Lung (tissue), 11 donors: ENCODE measurements at regions not wholly inside any gene's neighbourhood (a gene's known extent, or its start where the extent isn't known, plus 50 kb on each side); places are given as distances from the start of the nearest gene placed in this dataset.

Source experiments
- ATAC-seq: fragments of 200-7000 bp; cut with Tn5 transposase; one replicate; pipeline ENCODE4 v1.9.1; 2020; ENCODE audit warnings: moderate number of reproducible peaks; ENCODE audit not compliant: insufficient read depth, low FRiP score
- DNase-seq, 3 donors: peaks; one replicate each; pipeline ENCODE4 v3.0.0-alpha.2; 2013 to 2017
- H3K27ac ChIP-seq, 2 donors: one replicate each; pipeline ENCODE4 v1.5.1; 2013; ENCODE audit warnings: mild to moderate bottlenecking in 2 of 2, moderate library complexity in 2 of 2, control low read depth in 1 of 2, inconsistent platforms in 1 of 2, low read depth in 1 of 2, low read length in 1 of 2
- H3K27me3 ChIP-seq, 3 donors: one replicate each; pipeline ENCODE4 v1.5.1; 2013; ENCODE audit warnings: low read length in 2 of 3; ENCODE audit not compliant: control insufficient read depth in 3 of 3, insufficient read depth in 3 of 3
- H3K36me3 ChIP-seq, 4 donors: one replicate each; pipeline ENCODE4 v1.5.1; 2013; ENCODE audit warnings: low read length in 4 of 4, mild to moderate bottlenecking in 1 of 4, moderate library complexity in 1 of 4; ENCODE audit not compliant: control insufficient read depth in 4 of 4, insufficient read depth in 4 of 4
- H3K4me1 ChIP-seq, 5 donors: one replicate each; pipeline ENCODE4 v1.5.1; 2013; ENCODE audit warnings: low read length in 5 of 5, mild to moderate bottlenecking in 2 of 5, moderate library complexity in 1 of 5; ENCODE audit not compliant: control insufficient read depth in 5 of 5, insufficient read depth in 5 of 5
- H3K4me3 ChIP-seq: one replicate; pipeline ENCODE4 v1.5.1; 2013; ENCODE audit warnings: mild to moderate bottlenecking, control low read depth, moderate library complexity
- H3K9ac ChIP-seq, 2 donors: one replicate each; pipeline ENCODE4 v1.5.1; 2013; ENCODE audit warnings: low read length in 2 of 2, control low read depth in 1 of 2; ENCODE audit not compliant: insufficient read depth in 1 of 2
- H3K9me3 ChIP-seq, 4 donors: one replicate each; pipeline ENCODE4 v1.5.1; 2013; ENCODE audit warnings: low read length in 3 of 4, mild to moderate bottlenecking in 1 of 4, moderate library complexity in 1 of 4; ENCODE audit not compliant: control insufficient read depth in 4 of 4, insufficient read depth in 3 of 4
- WGBS, 2 donors: extraction: QIAGEN DNeasy Blood & Tissue Kit; methylation state at CpG; one replicate each; pipeline ENCODE4 v1.1.7; 2013; 5-methylcytosine and 5-hydroxymethylcytosine counted together
- TF ChIP-seq, protein P1 (sequence below): IDR thresholded peaks from 2 replicates; pipeline ENCODE4 v1.5.1; 2012; ENCODE audit warnings: mild to moderate bottlenecking; ENCODE audit errors: control extremely low read depth, extremely low read depth
- donor health status: control.
- donor health status: control.
- donor health status: Bipolar disorder and iron deficiency.
- donor health status: healthy.
- donor health status: DM: yes; HTN: yes; CAD: no.

DNA sequence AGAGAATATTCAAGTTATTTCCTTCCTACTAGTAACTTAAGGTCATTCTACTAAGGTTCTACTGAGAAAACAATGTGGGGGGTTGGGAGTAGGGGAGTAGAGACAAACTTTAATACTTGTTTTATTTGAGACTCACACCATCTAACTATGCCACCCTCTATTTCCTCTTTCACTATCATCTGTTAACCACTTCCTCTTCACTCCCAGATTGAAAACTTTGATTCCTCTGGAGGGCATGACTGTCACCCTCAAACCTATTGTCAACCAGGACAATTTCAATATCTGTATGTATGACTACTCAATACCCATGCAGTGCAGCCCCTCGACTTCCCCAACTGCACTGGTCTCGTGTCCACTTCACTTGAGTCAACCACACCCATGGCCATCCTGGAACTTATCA is 165.6 kb upstream of the POGK start:
- no peaks in the 10 kb centered on the region for H3K9me3 ChIP-seq
- no peak for DNase-seq
- TF ChIP-seq, protein P1, sequence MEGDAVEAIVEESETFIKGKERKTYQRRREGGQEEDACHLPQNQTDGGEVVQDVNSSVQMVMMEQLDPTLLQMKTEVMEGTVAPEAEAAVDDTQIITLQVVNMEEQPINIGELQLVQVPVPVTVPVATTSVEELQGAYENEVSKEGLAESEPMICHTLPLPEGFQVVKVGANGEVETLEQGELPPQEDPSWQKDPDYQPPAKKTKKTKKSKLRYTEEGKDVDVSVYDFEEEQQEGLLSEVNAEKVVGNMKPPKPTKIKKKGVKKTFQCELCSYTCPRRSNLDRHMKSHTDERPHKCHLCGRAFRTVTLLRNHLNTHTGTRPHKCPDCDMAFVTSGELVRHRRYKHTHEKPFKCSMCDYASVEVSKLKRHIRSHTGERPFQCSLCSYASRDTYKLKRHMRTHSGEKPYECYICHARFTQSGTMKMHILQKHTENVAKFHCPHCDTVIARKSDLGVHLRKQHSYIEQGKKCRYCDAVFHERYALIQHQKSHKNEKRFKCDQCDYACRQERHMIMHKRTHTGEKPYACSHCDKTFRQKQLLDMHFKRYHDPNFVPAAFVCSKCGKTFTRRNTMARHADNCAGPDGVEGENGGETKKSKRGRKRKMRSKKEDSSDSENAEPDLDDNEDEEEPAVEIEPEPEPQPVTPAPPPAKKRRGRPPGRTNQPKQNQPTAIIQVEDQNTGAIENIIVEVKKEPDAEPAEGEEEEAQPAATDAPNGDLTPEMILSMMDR = no peak
- no peaks in the 10 kb centered on the region for H3K36me3 ChIP-seq
- WGBS, 2 donors = 79 to 80% methylated on average over 2 of the region's 2 CpGs
- no peak overlapping the region for H3K27ac ChIP-seq
- no peak overlapping the region for H3K9ac ChIP-seq
- no peak overlapping the region for H3K4me3 ChIP-seq
- no peaks in the 10 kb centered on the region for H3K27me3 ChIP-seq
- no peaks in the 10 kb centered on the region for H3K4me1 ChIP-seq
- ATAC-seq = no peak

DNA sequence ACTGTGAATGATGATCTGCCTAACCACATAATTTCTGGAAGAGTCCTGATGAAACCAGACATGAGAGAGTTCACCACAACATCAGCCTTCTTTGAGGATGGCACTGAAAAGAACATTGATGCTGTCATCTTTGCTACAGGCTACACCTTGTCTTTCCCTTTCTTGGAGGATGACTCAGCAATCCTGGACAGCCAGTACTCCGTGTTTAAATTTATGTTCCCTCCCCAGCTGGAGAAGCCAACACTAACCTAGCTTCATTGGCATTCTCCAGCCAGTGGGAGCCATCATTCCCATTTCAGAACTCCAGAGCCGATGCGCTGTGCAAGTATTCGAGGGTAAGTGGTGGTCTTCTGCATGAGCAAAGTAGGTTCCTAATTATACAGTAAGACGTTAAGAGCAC is 164.1 kb upstream of the POGK start:
- Histone ChIP-seq H3K4me1 (no peaks in the 10 kb centered on the region), H3K27me3 (no peaks in the 10 kb centered on the region), H3K36me3 (no peaks in the 10 kb centered on the region), H3K9ac (no peak overlapping the region), H3K4me3 (no peak overlapping the region), H3K27ac (no peak overlapping the region), H3K9me3 (no peaks in the 10 kb centered on the region)
- ATAC-seq (no peak), DNase-seq (no peak)
- WGBS, 2 donors = 79 to 80% methylated on average over 5 of the region's 5 CpGs
- TF ChIP-seq, protein P1 = no peak

DNA sequence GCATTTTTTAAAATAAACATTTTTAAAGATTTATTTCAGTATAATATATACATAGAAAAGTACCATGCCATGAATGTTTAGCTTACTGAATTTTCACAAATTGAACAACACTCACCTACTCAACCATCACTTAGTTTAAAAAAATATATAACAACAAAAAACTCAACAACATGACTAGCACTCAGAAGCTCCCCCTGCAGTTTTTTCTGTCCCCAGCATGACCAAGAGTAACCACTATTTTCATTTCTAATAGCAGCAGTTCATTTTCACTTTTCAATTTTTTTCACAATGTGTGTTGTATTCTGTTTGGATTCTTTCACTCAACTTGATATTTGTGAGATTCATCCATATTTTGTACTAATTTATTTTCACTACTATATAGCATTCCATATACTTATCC is 162.3 kb upstream of the POGK start:
- ATAC-seq (no peak), DNase-seq (no peak)
- Histone ChIP-seq H3K27ac (no peak overlapping the region), H3K4me3 (no peak overlapping the region), H3K9ac (no peak overlapping the region), H3K36me3 (no peaks in the 10 kb centered on the region), H3K27me3 (no peaks in the 10 kb centered on the region), H3K4me1 (no peaks in the 10 kb centered on the region), H3K9me3 (no peaks in the 10 kb centered on the region)
- TF ChIP-seq, protein P1 = no peak

DNA sequence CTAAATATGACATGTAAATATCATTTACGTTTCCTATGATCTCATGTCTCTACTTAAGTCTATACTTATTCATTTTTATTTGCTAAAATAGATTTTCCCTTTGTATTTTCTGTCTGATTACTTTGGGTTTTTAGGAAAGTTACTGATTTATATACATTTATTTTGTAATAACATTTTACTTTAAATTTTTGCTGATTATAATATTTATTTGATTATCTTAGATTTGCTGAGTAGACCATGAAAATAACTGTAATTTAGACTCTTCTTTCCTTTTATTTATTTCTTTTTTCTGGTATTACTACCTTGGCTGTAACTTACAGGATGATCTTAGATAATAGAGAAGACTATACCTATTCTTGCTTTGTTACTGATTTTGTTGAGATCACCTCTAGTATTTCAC is 159.9 kb upstream of the POGK start:
- H3K9me3 ChIP-seq = no peaks in the 10 kb centered on the region
- no peak for DNase-seq
- H3K9ac ChIP-seq = no peak overlapping the region
- TF ChIP-seq, protein P1 = no peak
- no peak overlapping the region for H3K4me3 ChIP-seq
- no peaks in the 10 kb centered on the region for H3K36me3 ChIP-seq
- ATAC-seq = no peak
- H3K4me1 ChIP-seq = no peaks in the 10 kb centered on the region
- no peak overlapping the region for H3K27ac ChIP-seq
- H3K27me3 ChIP-seq = no peaks in the 10 kb centered on the region
- WGBS, 2 donors = 80 to 93% methylated on average over 1 of the region's 1 CpG
